GM21786 (cell line): ENCODE measurements at regions not wholly inside any gene's neighbourhood (a gene's known extent, or its start where the extent isn't known, plus 50 kb on each side); places are given as distances from the start of the nearest gene placed in this dataset.
"Not testable (repeated sequence)": the region's sequence is repeated elsewhere in the genome, so short reads cannot be mapped to it uniquely, and the experiment has no call there.

Source experiments
- ATAC-seq: cut with Tn5 transposase; IDR thresholded peaks from one replicate; pipeline ENCODE4 v1.9.1; 2021; ENCODE audit not compliant: unreplicated experiment

DNA sequence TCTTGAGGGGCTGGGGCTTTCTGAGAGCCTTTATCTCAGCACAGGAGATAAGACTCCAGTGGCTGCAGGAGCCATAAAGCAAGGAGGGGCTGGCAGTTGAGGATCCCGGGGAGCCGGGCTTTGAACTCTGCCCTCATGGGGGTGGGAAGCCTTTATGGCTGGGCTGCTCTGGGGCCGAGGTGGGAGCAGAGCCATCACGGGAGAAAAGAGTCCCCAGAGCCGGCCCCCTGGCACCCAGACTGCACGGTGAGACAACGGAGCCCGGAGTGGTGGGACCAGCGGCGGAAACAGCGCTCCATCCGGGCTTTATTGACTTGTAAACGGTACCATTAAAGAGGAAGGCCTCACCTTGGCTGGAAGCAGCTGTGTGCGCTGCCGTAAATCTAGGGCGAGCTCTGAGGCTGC, 162.6 kb downstream of the MYCN start:
- no peak for ATAC-seq

DNA sequence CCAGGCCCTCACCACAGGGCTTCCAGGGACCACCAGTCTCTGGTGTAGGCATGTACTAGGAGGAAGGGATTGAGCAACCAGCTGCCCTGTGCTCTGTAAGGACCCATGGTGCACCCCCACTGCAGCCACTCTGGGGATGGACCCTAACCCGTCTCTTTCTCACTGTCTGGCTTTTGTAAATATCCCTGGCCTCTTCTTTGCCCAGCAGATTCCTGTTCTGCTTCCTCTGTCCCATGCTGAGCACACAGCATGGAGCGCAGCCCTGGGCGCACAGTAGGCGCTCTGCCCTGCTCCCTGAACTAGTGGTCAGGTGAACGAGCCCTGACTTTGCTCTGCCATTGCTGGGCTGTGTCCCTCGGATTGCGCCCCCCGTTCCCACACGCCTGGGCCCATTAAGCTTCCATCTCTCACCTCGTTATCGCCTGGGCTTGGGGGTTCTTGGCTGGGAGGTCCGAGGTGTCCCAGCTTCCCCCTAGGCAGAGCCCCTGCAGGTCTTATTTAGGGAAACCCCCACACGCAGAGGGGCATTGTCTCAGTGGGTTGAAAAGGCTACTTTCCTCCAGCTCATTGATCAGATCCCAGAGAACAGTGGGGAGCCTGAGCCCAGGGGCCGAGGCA, 162.1 kb downstream of the MYCN start:
- ATAC-seq = no peak

DNA sequence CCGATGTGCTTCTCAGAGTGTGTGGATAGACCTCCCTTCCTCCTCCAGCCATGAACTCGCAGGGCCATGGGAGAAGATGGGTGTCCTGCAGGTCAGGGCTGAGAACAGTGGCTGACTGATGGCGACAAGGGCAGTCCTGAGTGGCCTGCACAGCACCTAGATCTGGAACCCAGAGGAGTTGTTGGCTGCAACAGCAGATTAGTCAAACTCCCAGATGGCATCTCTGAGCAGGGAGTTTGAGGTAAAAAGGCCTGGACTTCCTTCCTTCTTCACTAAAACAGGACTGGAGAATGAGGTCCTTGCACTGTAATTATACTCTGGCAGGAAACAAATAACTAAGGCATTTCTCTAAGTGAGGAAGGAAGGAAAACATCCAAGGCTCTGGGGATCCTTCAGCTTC, 160.8 kb downstream of the MYCN start:
- no peak for ATAC-seq

- ATAC-seq = no peak
These were observed 159.7 kb downstream of the MYCN start for GRCh38 chr2:16100006-16100405.

DNA sequence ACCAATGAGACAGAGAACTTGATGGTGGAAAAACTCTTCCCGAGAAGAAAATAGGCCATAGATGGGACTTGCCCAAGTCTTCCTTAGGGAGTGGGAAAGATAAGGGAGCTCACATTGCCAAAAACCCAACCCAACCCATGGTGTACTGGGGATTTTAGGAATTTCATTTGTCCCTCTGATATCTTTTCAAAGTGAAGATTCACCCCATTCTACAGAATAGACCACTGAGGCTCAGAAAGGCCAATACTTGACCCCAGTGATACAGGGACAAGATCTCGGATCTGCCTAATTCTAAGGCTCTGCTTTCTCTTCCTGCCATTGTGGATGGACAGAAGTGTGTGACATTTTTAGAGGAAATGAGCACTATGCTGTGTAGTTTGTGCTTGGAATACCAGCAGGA, 159.0 kb downstream of the MYCN start:
- no peak for ATAC-seq

DNA sequence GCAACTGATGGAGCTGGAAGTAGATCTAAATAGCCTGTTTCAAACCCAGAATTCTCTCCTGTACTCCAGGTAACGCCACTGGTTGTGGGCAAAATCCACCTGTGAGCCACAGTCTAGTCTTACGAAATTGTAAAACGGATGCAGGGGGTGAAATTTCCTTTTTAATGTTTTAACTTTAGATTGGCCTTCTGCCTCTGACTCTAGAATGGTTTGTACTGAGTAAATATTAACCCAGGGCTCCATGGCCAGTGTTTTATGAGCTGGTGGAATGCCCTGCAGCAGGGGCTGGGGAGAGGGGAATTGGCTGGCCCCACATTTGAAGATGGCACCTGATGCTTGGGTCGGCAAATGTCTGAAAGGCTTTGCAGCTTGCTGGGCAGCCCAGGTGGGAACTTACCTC, 156.6 kb downstream of the MYCN start:
- ATAC-seq = no peak

GRCh38 chr2:16095483-16095882, 155.1 kb downstream of the MYCN start:
- ATAC-seq = not testable (repeated sequence)

- no peak for ATAC-seq
These were observed 154.5 kb downstream of the MYCN start for GRCh38 chr2:16094811-16095210.

DNA sequence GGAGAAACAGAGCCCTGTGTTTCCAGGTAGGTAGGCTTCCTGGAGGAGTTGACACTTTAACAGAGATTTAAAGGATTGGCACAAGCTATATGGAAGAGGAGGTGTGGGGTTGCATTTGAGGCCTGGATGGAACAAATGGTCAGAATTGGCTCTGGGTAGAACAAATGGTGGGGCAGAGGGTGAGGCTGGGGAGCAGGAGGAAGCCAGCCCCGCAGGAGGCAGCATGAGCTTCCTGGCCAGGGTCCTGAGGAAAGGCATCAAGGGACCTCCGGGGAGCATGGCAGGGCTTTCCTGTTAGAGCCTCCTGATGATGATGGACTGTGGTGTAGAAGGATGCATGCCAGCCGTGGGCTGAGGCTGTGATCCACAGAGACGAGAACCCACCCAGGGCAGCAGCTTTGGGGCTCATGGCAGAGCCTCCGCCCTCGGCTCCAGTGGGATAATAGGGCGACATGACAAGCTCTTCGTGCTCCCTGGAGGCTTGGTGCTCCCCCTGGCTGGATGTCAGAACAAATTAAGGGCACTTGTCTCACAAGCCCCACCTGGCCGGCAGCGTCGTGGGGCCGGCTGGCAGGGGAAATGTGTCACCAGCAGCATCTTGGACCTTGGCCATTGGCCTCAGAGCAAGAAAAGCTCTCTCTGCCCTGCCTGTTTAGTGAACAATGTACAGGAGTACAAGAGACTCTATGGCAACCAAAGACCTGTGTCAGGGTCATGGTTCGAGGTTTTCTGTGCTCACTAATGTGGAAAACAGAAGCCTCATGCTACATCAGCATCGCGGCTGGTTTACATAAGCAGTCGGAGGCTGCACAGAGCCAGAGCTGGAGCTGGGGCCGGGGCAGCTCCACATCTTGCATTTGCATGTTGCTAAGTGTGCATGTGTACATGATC, 153.5 kb downstream of the MYCN start:
- no peak for ATAC-seq

DNA sequence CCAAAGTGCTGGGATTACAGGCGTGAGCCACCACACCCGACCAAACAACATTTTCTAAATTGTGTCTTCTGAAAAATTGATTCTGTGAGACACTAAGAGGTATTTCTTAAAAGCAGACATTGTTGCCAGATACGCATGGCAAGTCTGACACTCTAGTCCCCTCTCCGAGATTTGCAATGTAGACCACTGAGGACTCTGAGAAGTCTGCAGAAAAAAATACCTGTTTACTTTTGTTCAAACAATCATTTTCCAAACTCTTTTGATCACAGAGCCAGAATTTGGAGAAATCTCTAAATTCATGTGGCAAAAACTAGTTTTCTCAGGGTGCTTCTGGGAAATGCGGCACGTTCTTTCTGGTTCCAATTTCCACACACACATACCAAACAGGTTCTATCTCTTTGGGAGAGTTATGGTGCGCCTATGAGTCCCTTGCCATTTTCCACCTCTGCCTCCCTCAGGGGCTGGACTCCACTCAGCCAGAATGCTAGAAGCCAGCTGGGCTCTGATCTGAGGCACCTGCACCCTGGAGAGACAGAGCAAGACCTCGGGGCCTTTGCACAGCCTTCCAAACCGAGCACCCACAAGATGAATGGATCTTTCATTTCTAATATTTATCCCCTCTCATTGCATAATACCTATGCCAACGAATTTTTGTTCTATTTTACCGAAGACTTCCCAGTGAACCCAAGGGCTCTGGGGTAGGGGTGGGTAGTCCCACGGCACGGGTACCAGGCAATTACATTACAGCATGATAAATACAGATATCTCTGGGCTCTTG, 152.7 kb downstream of the MYCN start:
- no peak for ATAC-seq

- ATAC-seq = no peak
These were observed 151.4 kb downstream of the MYCN start for GRCh38 chr2:16091576-16092282.

- no peak for ATAC-seq
These were observed 150.6 kb downstream of the MYCN start for GRCh38 chr2:16090650-16091575.

DNA sequence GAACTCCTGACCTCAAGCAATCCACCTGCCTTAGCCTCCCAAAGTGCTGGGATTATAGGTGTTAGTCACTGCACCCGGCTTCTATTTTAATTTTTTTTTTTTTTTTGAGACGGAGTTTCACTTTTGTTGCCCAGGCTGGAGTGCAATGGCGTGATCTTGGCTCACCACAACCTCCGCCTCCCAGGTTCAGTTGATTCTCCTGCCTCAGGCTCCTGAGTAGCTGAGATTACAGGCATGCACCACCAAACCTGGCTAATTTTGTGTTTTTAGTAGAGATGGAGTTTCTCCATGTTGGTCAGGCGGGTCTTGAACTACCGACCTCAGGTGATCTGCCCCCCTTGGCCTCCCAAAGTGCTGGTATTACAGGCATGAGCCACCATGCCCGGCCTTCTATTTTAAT, 149.1 kb downstream of the MYCN start:
- not testable (repeated sequence) for ATAC-seq

DNA sequence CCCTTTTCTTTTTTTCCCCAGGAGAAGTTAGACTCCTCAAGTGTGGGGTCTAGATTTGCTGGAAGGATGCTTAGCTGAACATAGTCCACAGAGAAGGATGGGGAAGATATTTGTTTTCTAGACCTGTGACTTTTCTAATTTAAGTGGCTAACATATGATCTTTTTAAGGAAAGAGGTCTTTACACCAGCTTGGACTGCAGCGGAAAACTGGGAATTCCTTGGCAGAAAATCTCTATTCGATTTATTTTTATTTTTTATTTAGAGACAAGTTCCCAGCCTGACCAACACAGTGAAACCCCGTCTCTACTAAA, 148.4 kb downstream of the MYCN start:
- ATAC-seq = no peak

GRCh38 chr2:16088035-16088801, 147.9 kb downstream of the MYCN start:
- no peak for ATAC-seq

- ATAC-seq = not testable (repeated sequence)
These were observed 145.8 kb downstream of the MYCN start for GRCh38 chr2:16086136-16086535.

- no peak for ATAC-seq
These were observed 144.7 kb downstream of the MYCN start for GRCh38 chr2:16085073-16085472.

DNA sequence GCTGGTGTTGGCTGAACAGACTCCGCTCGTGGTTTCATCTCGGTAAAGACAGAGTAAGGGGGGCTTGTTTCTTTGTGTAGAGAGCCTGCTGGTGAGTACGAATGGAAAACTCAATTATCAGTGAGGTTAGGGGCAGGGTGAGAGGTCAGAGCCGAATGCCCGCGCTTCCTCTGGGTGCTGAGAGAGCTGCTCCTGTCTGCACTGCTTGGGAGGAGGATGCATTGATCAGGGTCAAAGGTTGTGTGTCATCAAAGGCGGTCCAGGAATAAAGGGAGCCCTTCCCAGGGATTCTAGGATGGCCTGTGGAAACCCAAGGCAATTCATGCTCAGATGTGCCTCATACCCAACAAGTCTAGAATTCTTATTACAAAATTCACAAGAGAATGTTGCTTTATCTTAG, 143.9 kb downstream of the MYCN start:
- ATAC-seq = no peak

GRCh38 chr2:16082276-16082675, 141.9 kb downstream of the MYCN start:
- no peak for ATAC-seq
